ENCODE measurements at regions not wholly inside any gene's neighbourhood (a gene's known extent, or its start where the extent isn't known, plus 50 kb on each side); places are given as distances from the start of the nearest gene placed in this dataset.
"Not testable (repeated sequence)": the region's sequence is repeated elsewhere in the genome, so short reads cannot be mapped to it uniquely, and the experiment has no call there.

DNA sequence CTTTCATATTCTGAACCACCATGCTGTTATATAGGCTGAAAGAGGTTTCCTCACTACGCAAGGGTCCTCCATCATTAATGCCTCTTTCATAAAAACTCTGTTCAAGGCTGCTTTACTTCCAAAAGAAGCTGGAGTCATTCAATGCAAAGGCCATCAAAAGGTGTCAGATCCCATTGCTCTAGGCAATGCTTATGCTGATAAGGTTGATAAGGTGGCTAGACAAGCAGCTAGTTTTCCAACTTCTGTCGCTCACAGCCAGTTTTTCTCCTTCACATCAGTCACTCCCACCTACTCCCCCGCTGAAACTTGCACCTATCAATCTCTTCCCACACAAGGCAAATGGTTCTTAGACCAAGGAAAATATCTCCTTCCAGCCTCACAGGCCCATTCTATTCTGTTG, 676.2 kb downstream of the TLE1 start:
- TF ChIP-seq POLR2A (IDR thresholded peaks at IDR 0.05; ENCODE audit: control extremely low read depth in 1 of 2, low read depth in 2 of 2, low read length in 2 of 2); CTCF (IDR thresholded peaks at IDR 0.05; ENCODE audit: control extremely low read depth in 1 of 3, insufficient read depth in 1 of 3, low read depth in 1 of 3, low read length in 3 of 3); EZH2 (IDR thresholded peaks at IDR 0.05; ENCODE audit: low read depth, low read length, severe bottlenecking); POLR2AphosphoS5 (IDR thresholded peaks at IDR 0.05; ENCODE audit: low read depth, low read length); RXRA (IDR thresholded peaks at IDR 0.05; ENCODE audit: insufficient read depth, low read depth, low read length); RAD21 (IDR thresholded peaks at IDR 0.05 in 1 of 2, conservative IDR thresholded peaks at IDR 0.05 in 1 of 2; ENCODE audit: low read depth in 2 of 2, low read length in 2 of 2); SIRT6 (IDR thresholded peaks at IDR 0.05; ENCODE audit: low read length); EP300 (IDR thresholded peaks at IDR 0.05; ENCODE audit: borderline replicate concordance in 1 of 2, low read depth in 2 of 2, low read length in 2 of 2); SUZ12 (IDR thresholded peaks at IDR 0.05; ENCODE audit: low read length); SP1 (IDR thresholded peaks at IDR 0.05; ENCODE audit: low read depth, low read length): not testable (repeated sequence)
